IMR-90 (cell line): ENCODE measurements at regions not wholly inside any gene's neighbourhood (a gene's known extent, or its start where the extent isn't known, plus 50 kb on each side); places are given as distances from the start of the nearest gene placed in this dataset.

Experiments used
- ATAC-seq: fragments of 200-7000 bp; cut with Tn5 transposase; 2 replicates; pipeline ENCODE4 v1.9.1; 2020; ENCODE audit warnings: low read depth, mild to moderate bottlenecking, moderate library complexity
- BruUV-seq: library from RNA; stranded (reverse); fragments of 400-500 nt; replicated peaks from 2 replicates; lab custom pipeline; 2021; lab: Mats Ljungman, UMichigan
- CTCF ChIA-PET: fragments of 300-600 bp; formaldehyde crosslinking; extraction: SDS; loops from one replicate; lab custom pipeline; 2021; ENCODE audit warnings: antibody characterized with exemption; lab: Yijun Ruan, JAX
- POLR2A ChIA-PET: fragments of 300-600 bp; sonication (Branson Sonifier 250); formaldehyde crosslinking; loops from one replicate; lab custom pipeline; 2022; ENCODE audit warnings: antibody characterized with exemption; ENCODE audit not compliant: unreplicated experiment; lab: Charles Lee
- DNase-seq: peaks from one replicate; pipeline ENCODE4 v3.0.0; 2013
- H2AFZ ChIP-seq: replicated peaks from 2 replicates; pipeline ENCODE3; 2013; ENCODE audit warnings: low read length, mild to moderate bottlenecking; ENCODE audit not compliant: poor library complexity
- H2AK5ac ChIP-seq: 2 replicates; pipeline ENCODE4 v1.6.1; 2013; ENCODE audit warnings: low read depth, low read length, inconsistent platforms
- H2AK9ac ChIP-seq: replicated peaks from 2 replicates; pipeline ENCODE3; 2013; ENCODE audit warnings: mild to moderate bottlenecking, low read depth, low read length, moderate library complexity; ENCODE audit not compliant: poor library complexity
- H2BK120ac ChIP-seq: 2 replicates; pipeline ENCODE4 v1.6.1; 2013; ENCODE audit warnings: low read depth, low read length, inconsistent platforms
- H2BK15ac ChIP-seq: 3 replicates; pipeline ENCODE4 v1.6.1; 2013; ENCODE audit warnings: low read depth, low read length, inconsistent platforms
- H2BK20ac ChIP-seq: 2 replicates; pipeline ENCODE4 v1.6.1; 2013; ENCODE audit warnings: low read depth, mild to moderate bottlenecking, inconsistent platforms, low read length, moderate library complexity
- H2BK5ac ChIP-seq: 2 replicates; pipeline ENCODE4 v1.6.1; 2013; ENCODE audit warnings: mild to moderate bottlenecking, low read depth, low read length, inconsistent platforms; ENCODE audit not compliant: poor library complexity, severe bottlenecking
- H3K14ac ChIP-seq: replicated peaks from 2 replicates; pipeline ENCODE4 v1.6.1; 2013; ENCODE audit warnings: low read depth, low read length, inconsistent platforms
- H3K18ac ChIP-seq: 2 replicates; pipeline ENCODE4 v1.6.1; 2013; ENCODE audit warnings: low read depth, low read length, control low read depth
- H3K23ac ChIP-seq: 2 replicates; pipeline ENCODE4 v1.6.1; 2013; ENCODE audit warnings: low read depth, low read length, inconsistent platforms
- H3K27ac ChIP-seq: 2 replicates; pipeline ENCODE4 v1.5.1; 2013; ENCODE audit warnings: mild to moderate bottlenecking, control low read depth, low read length; ENCODE audit not compliant: insufficient read depth
- H3K27me3 ChIP-seq: 2 replicates; pipeline ENCODE4 v1.6.1; 2013; ENCODE audit warnings: low read length; ENCODE audit not compliant: control insufficient read depth, insufficient read depth
- H3K36me3 ChIP-seq: 2 replicates; pipeline ENCODE4 v1.6.1; 2013; ENCODE audit warnings: low read length, mixed read lengths; ENCODE audit not compliant: control insufficient read depth, insufficient read depth
- H3K4ac ChIP-seq: 2 replicates; pipeline ENCODE4 v1.6.1; 2013; ENCODE audit warnings: low read depth, low read length, inconsistent platforms
- H3K4me1 ChIP-seq: 2 replicates; pipeline ENCODE4 v1.6.1; 2013; ENCODE audit warnings: low read length, mixed read lengths; ENCODE audit not compliant: control insufficient read depth, insufficient read depth
- H3K4me2 ChIP-seq: 2 replicates; pipeline ENCODE4 v1.6.1; 2013; ENCODE audit warnings: low read depth, mild to moderate bottlenecking, control low read depth, low read length, moderate library complexity
- H3K4me3 ChIP-seq: 2 replicates; pipeline ENCODE4 v1.5.1; 2013; ENCODE audit warnings: low read depth, mild to moderate bottlenecking, control low read depth, low read length, moderate library complexity; ENCODE audit not compliant: insufficient read depth
- H3K56ac ChIP-seq: 2 replicates; pipeline ENCODE4 v1.6.1; 2013; ENCODE audit warnings: low read length, inconsistent platforms; ENCODE audit not compliant: insufficient read depth; ENCODE audit errors: extremely low read depth
- H3K79me1 ChIP-seq, 2 experiments: 2 replicates each; pipeline ENCODE4 v1.6.1; 2013; ENCODE audit warnings: low read length in 2 of 2, inconsistent platforms in 1 of 2, low read depth in 1 of 2
- H3K9ac ChIP-seq: 2 replicates; pipeline ENCODE4 v1.6.1; 2013; ENCODE audit warnings: low read depth, low read length, control low read depth
- H3K9me1 ChIP-seq: 2 replicates; pipeline ENCODE4 v1.6.1; 2013; ENCODE audit warnings: low read length, inconsistent platforms; ENCODE audit not compliant: insufficient read depth
- H3K9me3 ChIP-seq: 2 replicates; pipeline ENCODE4 v1.6.1; 2013; ENCODE audit warnings: low read length; ENCODE audit not compliant: control insufficient read depth, insufficient read depth
- H4K20me1 ChIP-seq: 2 replicates; pipeline ENCODE4 v1.6.1; 2013; ENCODE audit warnings: low read length, inconsistent platforms; ENCODE audit not compliant: insufficient read depth
- H4K5ac ChIP-seq: 2 replicates; pipeline ENCODE4 v1.6.1; 2013; ENCODE audit warnings: mild to moderate bottlenecking, low read depth, low read length, control low read depth
- H4K8ac ChIP-seq, 2 experiments: 2 replicates each; pipeline ENCODE4 v1.6.1; 2013; ENCODE audit warnings: low read depth in 2 of 2, low read length in 2 of 2, control low read depth in 1 of 2, inconsistent platforms in 1 of 2
- H4K91ac ChIP-seq: 2 replicates; pipeline ENCODE4 v1.6.1; 2013; ENCODE audit warnings: low read depth, low read length, inconsistent platforms; ENCODE audit not compliant: insufficient read depth
- CEBPB ChIP-seq: IDR thresholded peaks from 2 replicates; pipeline ENCODE4 v1.6.1; 2012; ENCODE audit warnings: low read depth, low read length, improper control_type of control experiment
- CTCF ChIP-seq: conservative IDR thresholded peaks from 2 replicates; pipeline ENCODE4 v1.5.1; 2012; ENCODE audit warnings: mild to moderate bottlenecking, low read depth, low read length, improper control_type of control experiment
- MAZ ChIP-seq: IDR thresholded peaks from 2 replicates; pipeline ENCODE4 v1.6.1; 2012; ENCODE audit warnings: low read depth, mild to moderate bottlenecking, low read length, improper control_type of control experiment, moderate library complexity, borderline replicate concordance
- MXI1 ChIP-seq: IDR thresholded peaks from 2 replicates; pipeline ENCODE4 v1.6.1; 2012; ENCODE audit warnings: low read depth, mild to moderate bottlenecking, low read length, moderate library complexity, borderline replicate concordance
- POLR2A ChIP-seq: IDR thresholded peaks from 2 replicates; pipeline ENCODE4 v1.6.1; 2012; ENCODE audit warnings: mild to moderate bottlenecking, low read depth, low read length
- RAD21 ChIP-seq: IDR thresholded peaks from 2 replicates; pipeline ENCODE4 v1.6.1; 2012; ENCODE audit warnings: low read length, improper control_type of control experiment
- RCOR1 ChIP-seq: IDR thresholded peaks from 2 replicates; pipeline ENCODE4 v1.6.1; 2012; ENCODE audit warnings: mild to moderate bottlenecking, low read length, improper control_type of control experiment; ENCODE audit not compliant: insufficient replicate concordance
- RFX5 ChIP-seq: IDR thresholded peaks from 2 replicates; pipeline ENCODE4 v1.8.0; 2012; ENCODE audit warnings: low read depth, mild to moderate bottlenecking, low read length, moderate library complexity
- USF2 ChIP-seq: fragments of 150-350 bp; IDR thresholded peaks from 2 replicates; pipeline ENCODE4 v1.6.1; 2017; ENCODE audit warnings: mild to moderate bottlenecking, antibody characterized with exemption, low read length, low read depth
- WGBS, 2 experiments: methylation state at CpG; one replicate each; pipeline versions ENCODE4 v1.1.5 to v1.1.7; 2013; ENCODE audit warnings: missing lambda C conversion rate in 2 of 2; ENCODE audit not compliant: insufficient read length in 1 of 2; ENCODE audit errors: extremely low coverage in 2 of 2; 5-methylcytosine and 5-hydroxymethylcytosine counted together
- dilution Hi-C: fragments of 300-500 bp; cut with HindIII; formaldehyde crosslinking; loops from one replicate; pipeline ENCODE4 v1.14.3; 2018; ENCODE audit warnings: low sequenced_read_pairs; ENCODE audit not compliant: unreplicated experiment
- in situ Hi-C: fragments of 300-500 bp; cut with MboI; formaldehyde crosslinking; loops from 3 replicates; pipeline ENCODE4 v1.14.3; 2019; ENCODE audit warnings: low sequenced_read_pairs, inconsistent platforms, mixed read lengths
- intact Hi-C: fragments of 100-400 bp; cut with micrococcal nuclease; formaldehyde crosslinking; loops from 2 replicates; pipeline ENCODE4 v1.10.0; 2022

GRCh38 chr1:234721476-234722269 is 111.7 kb upstream of the IRF2BP2 start (continued):
- TF ChIP-seq USF2: 0 out of 2 replicates have a peak, but pooled peaks have one; percentile 5

- ChIA-PET POLR2A (no interaction called here), CTCF (no interaction called here)
- H2BK120ac ChIP-seq: peak overlapping the region; percentile 98
- H3K14ac ChIP-seq: peak overlapping the region; percentile 92
- H4K20me1 ChIP-seq: no peaks in the 10 kb centered on the region
- H4K5ac ChIP-seq: peak overlapping the region; percentile 91
- peak overlapping the region; percentile 33; the same call in 1 of the 2 replicates for H3K9ac ChIP-seq
- H3K4me1 ChIP-seq: peaks cover 43% of the 10 kb centered on the region
- dilution Hi-C loops: no loop called here
- H3K27me3 ChIP-seq: no peaks in the 10 kb centered on the region
- peak overlapping the region; percentile 94 for H3K18ac ChIP-seq
- H4K8ac ChIP-seq: peak overlapping the region; percentile 14 to 61
- no TSS peak for BruUV-seq
- peak overlapping the region; percentile 35 for H2AFZ ChIP-seq
- peak overlapping the region; percentile 98 for H2BK20ac ChIP-seq
- no peak overlapping the region for H2AK9ac ChIP-seq
- intact Hi-C loops: loop anchor here (1.0 kb wide), 1 partner anchor 105 kb away; no protein-coding TSS in a partner anchor
- H3K4me2 ChIP-seq: peak overlapping the region; percentile 56; the same call in 1 of the 2 replicates
- H2BK15ac ChIP-seq: peak overlapping the region; percentile 82; the same call in 2 of the 3 replicates
- peak overlapping the region; percentile 69; the same call in 1 of the 2 replicates for H3K56ac ChIP-seq
- DNase-seq (no peak), ATAC-seq (no peak)
- H3K9me3 ChIP-seq: no peaks in the 10 kb centered on the region
- peaks cover 0 to 9% of the 10 kb centered on the region in 2 experiments; a peak in 2 of 4 replicates for H3K79me1 ChIP-seq
- H3K4ac ChIP-seq: peak overlapping the region; percentile 86
- H2BK5ac ChIP-seq: peak overlapping the region; percentile 100
- H3K27ac ChIP-seq: peak overlapping the region; percentile 86
- H3K9me1 ChIP-seq: peaks cover 20% of the 10 kb centered on the region
- in situ Hi-C loops: loop anchor here (5.0 to 10.0 kb wide), 3 partner anchors 109 to 254 kb away; partner anchors contain the start of gene IRF2BP2
- peak overlapping the region; percentile 99 for H2AK5ac ChIP-seq
- H3K36me3 ChIP-seq: no peaks in the 10 kb centered on the region
- peak overlapping the region; percentile 75 for H3K23ac ChIP-seq
- no peak overlapping the region for H3K4me3 ChIP-seq
- WGBS, 2 experiments: 90% methylated on average over 6 of the region's 15 CpGs; no CpG with 5 or more reads in 1 of the 2 experiments
- H4K91ac ChIP-seq: peak overlapping the region; percentile 93
- no peak for TF ChIP-seq MAZ
- TF ChIP-seq CEBPB: no peak
- no peak for TF ChIP-seq RCOR1
- TF ChIP-seq MXI1: no peak
- no peak for TF ChIP-seq RAD21
- no peak for TF ChIP-seq CTCF
- no peak for TF ChIP-seq USF2
- TF ChIP-seq RFX5: no peak
- no peak; the same call in 1 of the 2 replicates for TF ChIP-seq POLR2A
Observed at GRCh38 chr1:234720709-234721441, 110.9 kb upstream of the IRF2BP2 start.
